GM12878 (cell line): ENCODE measurements at regions not wholly inside any gene's neighbourhood (a gene's known extent, or its start where the extent isn't known, plus 50 kb on each side); places are given as distances from the start of the nearest gene placed in this dataset.

Experiments used
- ATAC-seq: fragments of 200-7000 bp; cut with Tn5 transposase; 3 replicates; pipeline ENCODE4 v1.9.1; 2020; ENCODE audit warnings: mild to moderate bottlenecking, moderate library complexity
- BruUV-seq: library from RNA; stranded (reverse); fragments of 400-500 nt; replicated peaks from 2 replicates; lab custom pipeline; 2021; lab: Mats Ljungman, UMichigan
- CTCF ChIA-PET: fragments of 300-600 bp; sonication (Branson Sonifier 250); formaldehyde crosslinking; extraction: SDS; loops from one replicate; lab custom pipeline; 2021; ENCODE audit warnings: inconsistent platforms; lab: Yijun Ruan, JAX
- POLR2A ChIA-PET: fragments of 350-600 bp; formaldehyde crosslinking; extraction: SDS; loops from one replicate; lab custom pipeline; 2021; ENCODE audit warnings: inconsistent platforms; lab: Charles Lee
- RAD21 ChIA-PET: fragments of 300-600 bp; sonication (Branson Sonifier 250); formaldehyde crosslinking; loops from one replicate; lab custom pipeline; 2023; ENCODE audit warnings: antibody characterized with exemption; ENCODE audit not compliant: unreplicated experiment; lab: Charles Lee
- SMC1A ChIA-PET: fragments of 300-600 bp; sonication (Branson Sonifier 250); formaldehyde crosslinking; loops from one replicate; lab custom pipeline; 2023; ENCODE audit not compliant: unreplicated experiment, uncharacterized antibody; lab: Charles Lee
- DNase-seq: peaks from one replicate; pipeline ENCODE4 v3.0.0-alpha.2; 2011; ENCODE audit warnings: low read depth, low spot score
- FAIRE-seq: peaks from 3 replicates; lab custom pipeline; 2011; peaks lifted over from hg19 to GRCh38; lab: Jason Lieb, UNC
- H2AFZ ChIP-seq: 2 replicates; pipeline ENCODE4 v1.6.0; 2011; ENCODE audit warnings: low read depth, low read length, control low read depth; ENCODE audit not compliant: control insufficient read depth
- H3K27ac ChIP-seq: 2 replicates; pipeline ENCODE4 v1.5.1; 2011; ENCODE audit warnings: control low read depth; ENCODE audit not compliant: control insufficient read depth, insufficient read depth
- H3K27me3 ChIP-seq, 2 experiments: replicated peaks in 1 of 2; 2 replicates each; pipeline versions ENCODE4 v1.6.0 to v1.6.1; 2011; ENCODE audit warnings: low read length in 1 of 2; ENCODE audit not compliant: control insufficient read depth in 2 of 2, insufficient read depth in 2 of 2
- H3K36me3 ChIP-seq, 2 experiments: 2 replicates each; pipeline ENCODE4 v1.5.1; 2011; ENCODE audit warnings: low read length in 1 of 2; ENCODE audit not compliant: control insufficient read depth in 2 of 2, insufficient read depth in 2 of 2
- H3K4me1 ChIP-seq: 2 replicates; pipeline ENCODE4 v1.6.1; 2011; ENCODE audit warnings: mild to moderate bottlenecking, low read length, moderate library complexity, mixed read lengths; ENCODE audit not compliant: control insufficient read depth, insufficient read depth
- H3K4me2 ChIP-seq: 2 replicates; pipeline ENCODE4 v1.6.0; 2011; ENCODE audit warnings: control low read depth; ENCODE audit not compliant: control insufficient read depth, insufficient read depth
- H3K4me3 ChIP-seq: fragments of 200-600 bp; sonication (generic); 2 replicates; pipeline ENCODE4 v1.5.1; 2016
- H3K79me2 ChIP-seq: 2 replicates; pipeline ENCODE4 v1.6.0; 2011; ENCODE audit warnings: low read length; ENCODE audit not compliant: control insufficient read depth, insufficient read depth
- H3K9ac ChIP-seq: 2 replicates; pipeline ENCODE4 v1.8.0; 2011; ENCODE audit warnings: low read length, control low read depth, mixed read lengths; ENCODE audit not compliant: control insufficient read depth, insufficient read depth
- H3K9me3 ChIP-seq: replicated peaks from 3 replicates; pipeline ENCODE4 v1.5.1; 2011; ENCODE audit warnings: mild to moderate bottlenecking, low read length; ENCODE audit not compliant: control insufficient read depth, insufficient read depth
- H4K20me1 ChIP-seq: 2 replicates; pipeline ENCODE4 v1.6.0; 2011; ENCODE audit not compliant: control insufficient read depth, insufficient read depth
- HDAC6 ChIP-seq: fragments of 200-600 bp; sonication (generic); IDR thresholded peaks from one replicate; pipeline ENCODE4 v1.8.0; 2017; ENCODE audit warnings: antibody characterized with exemption; ENCODE audit not compliant: unreplicated experiment
- KDM1A ChIP-seq: fragments of 200-600 bp; sonication (generic); IDR thresholded peaks from 2 replicates; pipeline ENCODE4 v1.6.1; 2016; ENCODE audit warnings: borderline replicate concordance
- POLR2AphosphoS2 ChIP-seq: IDR thresholded peaks from 2 replicates; pipeline ENCODE4 v1.6.1; 2011; ENCODE audit warnings: low read depth, mild to moderate bottlenecking, low read length, improper control_type of control experiment, moderate library complexity
- SMAD5 ChIP-seq: IDR thresholded peaks from 2 replicates; pipeline ENCODE4 v1.6.1; 2016; ENCODE audit warnings: antibody characterized with exemption, low read depth
- SPI1 ChIP-seq: IDR thresholded peaks from 2 replicates; pipeline ENCODE4 v1.6.1; 2011; ENCODE audit warnings: low read depth, mild to moderate bottlenecking, low read length, moderate library complexity, borderline replicate concordance; ENCODE audit not compliant: insufficient read depth
- WGBS: methylation state at CpG from one replicate; pipeline ENCODE4 v1.1.6; 2016; ENCODE audit warnings: low lambda C conversion rate; ENCODE audit not compliant: insufficient replicate concordance, insufficient coverage; ENCODE audit errors: missing lambda C conversion rate; 5-methylcytosine and 5-hydroxymethylcytosine counted together
- in situ Hi-C: fragments of 300-500 bp; cut with MboI; formaldehyde crosslinking; loops from 9 replicates; pipeline ENCODE4 v1.14.3; 2018; ENCODE audit warnings: mixed read lengths
- intact Hi-C: fragments of 100-400 bp; cut with micrococcal nuclease; formaldehyde crosslinking; loops from one replicate; pipeline ENCODE4 v1.14.2; 2022; ENCODE audit not compliant: unreplicated experiment
- TF ChIP-seq, protein P1 (sequence below): IDR thresholded peaks from 2 replicates; pipeline ENCODE4 v1.6.1; 2011; ENCODE audit warnings: mild to moderate bottlenecking, low read depth, low read length, moderate library complexity; ENCODE audit not compliant: insufficient replicate concordance
- TF ChIP-seq, protein P2 (sequence below): IDR thresholded peaks from 2 replicates; pipeline ENCODE4 v1.6.1; 2012; ENCODE audit warnings: low read depth, low read length, improper control_type of control experiment
- TF ChIP-seq, protein P3 (sequence below): fragments of 450-650 bp; conservative IDR thresholded peaks from 2 replicates; pipeline ENCODE4 v1.6.1; 2017; ENCODE audit warnings: mild to moderate bottlenecking, moderate library complexity

DNA sequence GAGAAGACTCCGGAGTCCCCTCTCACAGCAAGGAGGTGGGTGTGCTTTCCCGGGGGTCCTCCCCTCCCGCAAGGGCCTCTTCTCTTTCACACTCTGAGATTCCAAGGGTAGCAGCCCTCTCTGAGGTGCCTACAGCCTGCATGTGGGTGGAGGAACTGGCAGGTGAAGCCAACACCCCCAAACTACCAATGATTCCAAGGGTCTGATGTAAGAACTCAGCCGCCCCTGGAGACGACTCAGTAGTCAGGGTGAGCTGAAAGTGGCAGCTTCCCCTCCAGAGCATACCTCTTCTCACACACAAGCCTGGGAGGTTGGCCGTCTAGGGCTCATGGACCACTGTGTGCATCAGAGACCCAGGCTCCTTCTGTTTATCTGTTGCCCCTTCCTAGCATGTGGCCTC is 66.1 kb downstream of the TSPAN17 start:
- no peaks in the 10 kb centered on the region for H3K4me1 ChIP-seq
- H3K36me3 ChIP-seq, result no peaks in the 10 kb centered on the region
- CTCF ChIA-PET, result no interaction called here
- FAIRE-seq, result no peak
- H4K20me1 ChIP-seq, result no peaks in the 10 kb centered on the region
- no peak overlapping the region for H3K27ac ChIP-seq
- no TSS peak for BruUV-seq
- H3K27me3 ChIP-seq, result peaks cover 4 to 5% of the 10 kb centered on the region in 2 experiments; a peak in 2 of 4 replicates
- TF ChIP-seq, protein P1, sequence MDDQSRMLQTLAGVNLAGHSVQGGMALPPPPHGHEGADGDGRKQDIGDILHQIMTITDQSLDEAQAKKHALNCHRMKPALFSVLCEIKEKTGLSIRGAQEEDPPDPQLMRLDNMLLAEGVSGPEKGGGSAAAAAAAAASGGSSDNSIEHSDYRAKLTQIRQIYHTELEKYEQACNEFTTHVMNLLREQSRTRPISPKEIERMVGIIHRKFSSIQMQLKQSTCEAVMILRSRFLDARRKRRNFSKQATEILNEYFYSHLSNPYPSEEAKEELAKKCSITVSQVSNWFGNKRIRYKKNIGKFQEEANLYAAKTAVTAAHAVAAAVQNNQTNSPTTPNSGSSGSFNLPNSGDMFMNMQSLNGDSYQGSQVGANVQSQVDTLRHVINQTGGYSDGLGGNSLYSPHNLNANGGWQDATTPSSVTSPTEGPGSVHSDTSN, result no peak
- TF ChIP-seq SPI1 (no peak), KDM1A (no peak), HDAC6 (no peak), SMAD5 (no peak), POLR2AphosphoS2 (no peak)
- TF ChIP-seq, protein P2, sequence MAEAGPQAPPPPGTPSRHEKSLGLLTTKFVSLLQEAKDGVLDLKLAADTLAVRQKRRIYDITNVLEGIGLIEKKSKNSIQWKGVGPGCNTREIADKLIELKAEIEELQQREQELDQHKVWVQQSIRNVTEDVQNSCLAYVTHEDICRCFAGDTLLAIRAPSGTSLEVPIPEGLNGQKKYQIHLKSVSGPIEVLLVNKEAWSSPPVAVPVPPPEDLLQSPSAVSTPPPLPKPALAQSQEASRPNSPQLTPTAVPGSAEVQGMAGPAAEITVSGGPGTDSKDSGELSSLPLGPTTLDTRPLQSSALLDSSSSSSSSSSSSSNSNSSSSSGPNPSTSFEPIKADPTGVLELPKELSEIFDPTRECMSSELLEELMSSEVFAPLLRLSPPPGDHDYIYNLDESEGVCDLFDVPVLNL, result no peak
- TF ChIP-seq, protein P3, sequence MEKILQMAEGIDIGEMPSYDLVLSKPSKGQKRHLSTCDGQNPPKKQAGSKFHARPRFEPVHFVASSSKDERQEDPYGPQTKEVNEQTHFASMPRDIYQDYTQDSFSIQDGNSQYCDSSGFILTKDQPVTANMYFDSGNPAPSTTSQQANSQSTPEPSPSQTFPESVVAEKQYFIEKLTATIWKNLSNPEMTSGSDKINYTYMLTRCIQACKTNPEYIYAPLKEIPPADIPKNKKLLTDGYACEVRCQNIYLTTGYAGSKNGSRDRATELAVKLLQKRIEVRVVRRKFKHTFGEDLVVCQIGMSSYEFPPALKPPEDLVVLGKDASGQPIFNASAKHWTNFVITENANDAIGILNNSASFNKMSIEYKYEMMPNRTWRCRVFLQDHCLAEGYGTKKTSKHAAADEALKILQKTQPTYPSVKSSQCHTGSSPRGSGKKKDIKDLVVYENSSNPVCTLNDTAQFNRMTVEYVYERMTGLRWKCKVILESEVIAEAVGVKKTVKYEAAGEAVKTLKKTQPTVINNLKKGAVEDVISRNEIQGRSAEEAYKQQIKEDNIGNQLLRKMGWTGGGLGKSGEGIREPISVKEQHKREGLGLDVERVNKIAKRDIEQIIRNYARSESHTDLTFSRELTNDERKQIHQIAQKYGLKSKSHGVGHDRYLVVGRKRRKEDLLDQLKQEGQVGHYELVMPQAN, result no peak
- no peak overlapping the region for H3K4me3 ChIP-seq
- H3K9me3 ChIP-seq, result no peaks in the 10 kb centered on the region
- H3K4me2 ChIP-seq, result no peak overlapping the region
- no peaks in the 10 kb centered on the region for H3K79me2 ChIP-seq
- in situ Hi-C loops (no loop called here), intact Hi-C loops (no loop called here)
- SMC1A ChIA-PET, result no interaction called here
- DNase-seq, result no peak
- 50% methylated on average over 6 of the region's 6 CpGs for WGBS
- RAD21 ChIA-PET, result no interaction called here
- no peak for ATAC-seq
- POLR2A ChIA-PET, result no interaction called here
- no peak overlapping the region for H2AFZ ChIP-seq
- H3K9ac ChIP-seq, result no peak overlapping the region
